ENCODE measurements at regions not wholly inside any gene's neighbourhood (a gene's known extent, or its start where the extent isn't known, plus 50 kb on each side); places are given as distances from the start of the nearest gene placed in this dataset.

DNA sequence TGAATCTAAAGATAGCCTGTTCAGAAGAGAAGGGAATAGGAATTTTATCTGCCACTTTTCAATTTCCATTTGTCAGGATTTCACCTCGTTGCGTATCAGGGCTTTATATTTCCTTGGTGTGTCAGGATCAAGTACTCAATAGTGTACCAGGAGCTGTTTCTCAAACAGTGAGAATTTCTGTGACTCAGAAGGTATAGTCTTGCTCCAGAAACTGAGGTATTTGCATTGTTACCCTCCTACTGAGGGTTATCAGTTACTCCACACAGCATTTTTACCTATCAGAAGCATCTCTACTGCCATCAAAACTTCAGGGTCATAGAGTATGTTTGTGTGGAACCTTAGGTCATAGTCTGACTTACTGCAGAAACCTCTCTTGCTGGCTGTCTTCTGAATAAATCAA lies 271.7 kb upstream of the EDNRB start:
- TF ChIP-seq CTCF (IDR thresholded peaks at IDR 0.05; ENCODE audit: poor library complexity) (no peak), EZH2 (IDR thresholded peaks at IDR 0.05; ENCODE audit: borderline replicate concordance) (no peak), EZH2phosphoT487 (IDR thresholded peaks at IDR 0.05; ENCODE audit: low read depth, severe bottlenecking, unreplicated experiment) (no peak)
- Histone ChIP-seq H3K4me2 (no peak overlapping the region), H3K27me3 (no peaks in the 10 kb centered on the region), H3K27ac (no peak overlapping the region), H2AFZ (no peak overlapping the region), H3K4me3 (no peak overlapping the region), H3K9me2 (replicated peaks; ENCODE audit: insufficient read depth) (no peaks in the 10 kb centered on the region), H4K20me1 (ENCODE audit: insufficient read depth, poor library complexity, severe bottlenecking) (no peaks in the 10 kb centered on the region), H3K9me3 (ENCODE audit: low read depth) (no peaks in the 10 kb centered on the region), H3K4me1 (ENCODE audit: insufficient read depth) (no peaks in the 10 kb centered on the region), H3K36me3 (replicated peaks; ENCODE audit: insufficient read depth, low read depth) (no peaks in the 10 kb centered on the region), H3K79me2 (no peaks in the 10 kb centered on the region)
- 76% methylated on average over 2 of the region's 2 CpGs for WGBS (ENCODE audit: low lambda C conversion rate, missing lambda C conversion rate)
- DNase-seq (ENCODE audit: low spot score), result no peak

- 68% methylated on average over 4 of the region's 4 CpGs for WGBS (ENCODE audit: low lambda C conversion rate, missing lambda C conversion rate)
- Histone ChIP-seq H3K36me3 (replicated peaks; ENCODE audit: insufficient read depth, low read depth) (no peaks in the 10 kb centered on the region), H3K9me2 (replicated peaks; ENCODE audit: insufficient read depth) (no peaks in the 10 kb centered on the region), H3K9me3 (ENCODE audit: low read depth) (no peaks in the 10 kb centered on the region), H3K79me2 (no peaks in the 10 kb centered on the region), H2AFZ (no peak overlapping the region), H3K4me2 (no peak overlapping the region), H4K20me1 (ENCODE audit: insufficient read depth, poor library complexity, severe bottlenecking) (no peaks in the 10 kb centered on the region), H3K4me3 (no peak overlapping the region), H3K4me1 (ENCODE audit: insufficient read depth) (no peaks in the 10 kb centered on the region), H3K27ac (no peak overlapping the region), H3K27me3 (no peaks in the 10 kb centered on the region)
- no peak for DNase-seq (ENCODE audit: low spot score)
- TF ChIP-seq CTCF (IDR thresholded peaks at IDR 0.05; ENCODE audit: poor library complexity), result no peak
- no peak for TF ChIP-seq EZH2phosphoT487 (IDR thresholded peaks at IDR 0.05; ENCODE audit: low read depth, severe bottlenecking, unreplicated experiment)
- TF ChIP-seq EZH2 (IDR thresholded peaks at IDR 0.05; ENCODE audit: borderline replicate concordance), result no peak
Measured at GRCh38 chr13:78187781-78188180, 269.1 kb upstream of the EDNRB start.

DNA sequence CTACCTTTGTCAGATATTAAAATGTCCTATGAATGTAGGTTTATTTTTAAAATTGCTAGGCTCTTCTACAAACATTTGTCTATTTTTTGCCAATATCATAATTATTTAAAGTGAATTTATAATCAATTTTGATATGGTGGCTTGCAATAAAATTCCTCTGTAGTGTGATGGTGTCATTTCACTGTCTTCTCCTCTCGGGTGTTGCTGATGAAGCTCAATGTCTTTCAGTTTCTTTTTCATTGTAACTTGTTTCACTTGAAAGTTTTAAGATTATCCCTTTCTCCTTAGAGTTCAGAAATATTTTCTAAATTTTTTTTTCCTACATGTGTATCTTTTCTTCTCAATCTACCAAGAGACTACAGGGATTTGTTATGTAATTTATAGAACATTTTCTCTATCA lies 267.1 kb upstream of the EDNRB start:
- Histone ChIP-seq H3K9me2 (replicated peaks; ENCODE audit: insufficient read depth) (no peaks in the 10 kb centered on the region), H3K9me3 (ENCODE audit: low read depth) (no peaks in the 10 kb centered on the region), H3K36me3 (replicated peaks; ENCODE audit: insufficient read depth, low read depth) (no peaks in the 10 kb centered on the region), H3K4me2 (no peak overlapping the region), H3K27ac (no peak overlapping the region), H4K20me1 (ENCODE audit: insufficient read depth, poor library complexity, severe bottlenecking) (no peaks in the 10 kb centered on the region), H3K27me3 (no peaks in the 10 kb centered on the region), H3K4me1 (ENCODE audit: insufficient read depth) (no peaks in the 10 kb centered on the region), H2AFZ (no peak overlapping the region), H3K79me2 (no peaks in the 10 kb centered on the region), H3K4me3 (no peak overlapping the region)
- TF ChIP-seq EZH2phosphoT487 (IDR thresholded peaks at IDR 0.05; ENCODE audit: low read depth, severe bottlenecking, unreplicated experiment) (no peak), EZH2 (IDR thresholded peaks at IDR 0.05; ENCODE audit: borderline replicate concordance) (no peak), CTCF (IDR thresholded peaks at IDR 0.05; ENCODE audit: poor library complexity) (no peak)
- no peak for DNase-seq (ENCODE audit: low spot score)
- WGBS (ENCODE audit: low lambda C conversion rate, missing lambda C conversion rate), result 86% methylated on average over 1 of the region's 1 CpG

DNA sequence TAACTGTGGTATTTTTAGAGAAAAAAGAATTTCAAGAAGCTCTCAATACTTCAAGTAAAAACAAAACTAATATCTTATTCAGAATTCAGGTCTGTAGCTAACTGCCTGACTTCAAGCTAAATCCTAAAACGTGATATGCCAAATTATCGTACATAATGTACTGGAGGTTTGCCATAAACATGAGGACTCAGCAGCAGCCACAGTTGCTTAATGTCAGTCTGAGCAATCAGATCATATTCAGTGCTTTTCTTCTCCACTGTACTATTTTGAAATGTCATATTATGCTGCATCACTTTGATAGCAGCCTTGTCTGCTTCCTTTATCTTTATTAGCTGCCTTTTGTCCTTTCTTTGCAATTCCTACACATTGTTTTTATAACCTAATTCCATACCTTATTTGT lies 265.1 kb upstream of the EDNRB start:
- H3K4me1 ChIP-seq (ENCODE audit: insufficient read depth), result no peaks in the 10 kb centered on the region
- no peaks in the 10 kb centered on the region for H3K27me3 ChIP-seq
- TF ChIP-seq EZH2phosphoT487 (IDR thresholded peaks at IDR 0.05; ENCODE audit: low read depth, severe bottlenecking, unreplicated experiment), result no peak
- no peak for TF ChIP-seq EZH2 (IDR thresholded peaks at IDR 0.05; ENCODE audit: borderline replicate concordance)
- no peak for TF ChIP-seq CTCF (IDR thresholded peaks at IDR 0.05; ENCODE audit: poor library complexity)
- H3K4me3 ChIP-seq, result no peak overlapping the region
- H3K36me3 ChIP-seq (replicated peaks; ENCODE audit: insufficient read depth, low read depth), result no peaks in the 10 kb centered on the region
- WGBS (ENCODE audit: low lambda C conversion rate, missing lambda C conversion rate), result 60% methylated on average over 2 of the region's 2 CpGs
- no peaks in the 10 kb centered on the region for H4K20me1 ChIP-seq (ENCODE audit: insufficient read depth, poor library complexity, severe bottlenecking)
- no peaks in the 10 kb centered on the region for H3K9me2 ChIP-seq (replicated peaks; ENCODE audit: insufficient read depth)
- H3K4me2 ChIP-seq, result no peak overlapping the region
- H3K27ac ChIP-seq, result no peak overlapping the region
- no peaks in the 10 kb centered on the region for H3K79me2 ChIP-seq
- no peaks in the 10 kb centered on the region for H3K9me3 ChIP-seq (ENCODE audit: low read depth)
- DNase-seq (ENCODE audit: low spot score), result no peak
- no peak overlapping the region for H2AFZ ChIP-seq

All from hepatocyte (in vitro differentiated cells).